ENCODE measurements at regions not wholly inside any gene's neighbourhood (a gene's known extent, or its start where the extent isn't known, plus 50 kb on each side); places are given as distances from the start of the nearest gene placed in this dataset.

DNA sequence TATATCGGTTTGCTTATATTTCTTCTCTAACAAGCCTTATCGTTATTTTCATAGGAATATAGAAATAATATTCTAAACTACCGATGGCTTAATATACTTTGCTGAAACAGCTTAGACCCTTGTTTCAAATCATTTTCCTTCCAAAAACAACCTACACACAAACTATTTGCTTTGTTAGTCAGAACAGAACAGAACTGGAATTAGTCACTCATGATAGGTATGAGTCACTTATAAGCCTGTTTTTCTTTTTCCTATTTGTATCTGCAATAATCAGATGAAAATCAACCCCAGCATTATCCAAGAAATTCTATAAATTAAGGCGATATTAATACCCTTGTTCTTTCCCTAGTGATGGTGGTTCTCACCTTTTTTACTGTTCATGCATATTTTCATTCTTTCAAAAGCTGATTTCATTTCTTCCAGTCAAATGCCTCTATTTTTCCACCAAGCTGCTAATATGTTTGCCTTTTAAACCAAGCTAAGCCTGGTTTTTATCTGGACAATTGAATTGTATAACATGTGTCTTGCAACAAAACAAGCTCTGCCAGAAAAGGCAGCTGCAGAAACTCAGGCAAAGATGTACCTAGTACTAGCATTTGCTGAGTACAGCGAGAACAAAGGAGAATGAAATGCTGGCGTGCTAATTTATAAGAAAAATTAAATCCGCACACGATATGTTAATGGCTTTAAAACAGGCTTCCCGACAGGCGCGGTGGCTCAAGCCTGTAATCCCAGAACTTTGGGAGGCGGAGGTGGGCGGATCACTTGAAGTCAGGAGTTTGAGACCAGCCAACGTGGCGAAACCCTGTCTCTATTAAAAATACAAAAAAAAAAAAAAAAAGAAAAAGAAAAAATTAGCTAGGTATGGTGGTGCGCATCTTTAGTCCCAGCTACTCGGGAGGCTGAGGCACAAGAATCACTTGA is 1418.2 kb downstream of the AACS start:
- DNase-seq: no peak

GRCh38 chr12:126487431-126487980 is 1422.3 kb downstream of the AACS start:
- DNase-seq: no peak

DNA sequence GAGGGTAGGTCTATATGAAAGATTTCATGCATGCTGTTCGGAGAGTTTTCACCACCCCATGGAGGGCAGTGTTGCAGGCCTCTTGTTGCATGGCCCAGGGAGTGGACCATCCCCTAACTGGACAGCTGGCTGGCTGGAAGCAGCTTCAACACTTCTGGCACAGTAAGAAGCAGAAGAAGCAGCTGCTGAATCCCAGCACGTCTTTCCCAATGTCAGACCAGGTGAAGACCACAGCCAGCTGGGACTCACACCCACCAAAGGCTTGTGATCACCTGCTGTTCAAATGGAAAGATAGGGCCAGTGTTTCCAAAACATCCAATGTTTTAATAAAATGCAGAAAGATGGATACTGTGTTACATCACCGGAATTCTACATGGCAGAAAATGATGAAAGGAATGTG is 1423.6 kb downstream of the AACS start:
- no peak for DNase-seq

- DNase-seq: no peak
Observed at GRCh38 chr12:126492181-126492580, 1426.9 kb downstream of the AACS start.

GRCh38 chr12:126493366-126494108 is 1428.3 kb downstream of the AACS start:
- DNase-seq: no peak

- DNase-seq: no peak
Observed at GRCh38 chr12:126496201-126496600, 1431.0 kb downstream of the AACS start.

DNA sequence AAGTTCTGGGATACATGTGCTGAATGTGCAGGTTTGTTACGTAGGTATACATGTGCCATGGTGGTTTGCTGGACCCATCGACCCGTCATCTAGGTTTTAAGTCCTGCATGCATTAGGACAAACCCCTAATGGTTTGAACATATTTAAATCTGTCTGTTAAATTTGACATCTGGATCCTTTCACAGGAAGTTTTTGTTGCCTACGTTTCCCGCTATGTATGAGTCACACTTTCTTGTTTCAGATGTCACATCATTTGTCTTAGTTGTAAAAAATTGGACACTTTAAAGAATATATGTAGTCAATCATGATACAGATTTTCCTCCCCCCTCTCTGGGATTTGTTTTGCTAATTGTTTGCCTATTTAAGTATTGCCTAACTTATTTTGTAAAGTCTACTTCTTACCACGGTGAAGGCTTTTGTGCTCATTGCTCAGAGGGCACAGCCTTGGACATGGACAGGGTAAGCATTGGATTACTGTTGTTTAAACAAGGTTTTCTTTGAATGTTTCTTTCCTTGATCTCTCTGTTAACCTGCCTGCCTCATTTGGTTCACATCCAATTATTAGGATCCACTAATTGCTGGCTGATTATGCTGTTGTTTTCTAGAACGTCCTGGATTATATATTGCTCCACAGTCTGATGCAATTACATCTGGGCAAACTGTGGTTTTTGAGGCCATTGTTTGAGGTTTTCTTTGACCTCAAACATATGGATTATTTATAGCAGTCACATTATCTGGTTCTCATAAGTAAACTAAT is 1441.4 kb downstream of the AACS start:
- no peak for DNase-seq

DNA sequence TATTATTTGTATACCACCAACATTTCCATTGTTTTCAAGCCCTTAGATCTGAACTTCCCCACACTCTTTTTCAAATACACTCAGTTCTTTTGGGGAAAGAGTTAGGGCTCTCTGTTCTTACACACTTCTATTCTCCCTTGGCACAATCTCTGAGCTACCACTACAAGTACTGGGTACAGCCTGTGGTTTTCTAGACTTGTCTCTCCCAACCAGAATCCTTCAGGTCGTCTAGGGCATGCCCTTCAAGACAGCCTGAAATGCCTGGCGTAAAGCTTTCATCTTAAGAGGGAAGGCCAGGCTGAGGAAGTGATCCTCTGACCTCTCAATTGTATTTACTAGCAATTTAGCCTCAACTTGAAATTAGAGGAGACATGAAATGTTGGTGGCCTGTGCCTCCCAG is 1442.0 kb downstream of the AACS start:
- DNase-seq: no peak

DNA sequence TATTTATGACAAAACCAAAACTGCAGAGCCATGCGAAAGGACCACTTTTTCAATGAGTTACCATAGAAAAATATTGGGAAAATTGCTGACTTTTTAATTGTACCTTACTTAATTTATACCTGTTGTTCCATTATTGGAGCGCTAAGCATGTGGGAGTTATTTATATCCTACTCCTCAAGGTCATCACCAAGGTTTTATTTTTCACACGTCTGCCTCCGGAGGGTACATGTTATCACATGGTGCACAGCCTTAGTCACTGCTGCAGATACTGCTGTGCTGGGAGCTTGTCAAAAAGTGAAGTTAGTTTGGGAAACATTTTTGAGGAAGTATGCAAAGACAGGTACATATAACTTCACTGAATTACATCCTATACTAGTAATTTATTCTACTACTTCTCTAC is 1444.3 kb downstream of the AACS start:
- no peak for DNase-seq

- no peak for DNase-seq
Observed at GRCh38 chr12:126510630-126511029, 1445.4 kb downstream of the AACS start.

DNA sequence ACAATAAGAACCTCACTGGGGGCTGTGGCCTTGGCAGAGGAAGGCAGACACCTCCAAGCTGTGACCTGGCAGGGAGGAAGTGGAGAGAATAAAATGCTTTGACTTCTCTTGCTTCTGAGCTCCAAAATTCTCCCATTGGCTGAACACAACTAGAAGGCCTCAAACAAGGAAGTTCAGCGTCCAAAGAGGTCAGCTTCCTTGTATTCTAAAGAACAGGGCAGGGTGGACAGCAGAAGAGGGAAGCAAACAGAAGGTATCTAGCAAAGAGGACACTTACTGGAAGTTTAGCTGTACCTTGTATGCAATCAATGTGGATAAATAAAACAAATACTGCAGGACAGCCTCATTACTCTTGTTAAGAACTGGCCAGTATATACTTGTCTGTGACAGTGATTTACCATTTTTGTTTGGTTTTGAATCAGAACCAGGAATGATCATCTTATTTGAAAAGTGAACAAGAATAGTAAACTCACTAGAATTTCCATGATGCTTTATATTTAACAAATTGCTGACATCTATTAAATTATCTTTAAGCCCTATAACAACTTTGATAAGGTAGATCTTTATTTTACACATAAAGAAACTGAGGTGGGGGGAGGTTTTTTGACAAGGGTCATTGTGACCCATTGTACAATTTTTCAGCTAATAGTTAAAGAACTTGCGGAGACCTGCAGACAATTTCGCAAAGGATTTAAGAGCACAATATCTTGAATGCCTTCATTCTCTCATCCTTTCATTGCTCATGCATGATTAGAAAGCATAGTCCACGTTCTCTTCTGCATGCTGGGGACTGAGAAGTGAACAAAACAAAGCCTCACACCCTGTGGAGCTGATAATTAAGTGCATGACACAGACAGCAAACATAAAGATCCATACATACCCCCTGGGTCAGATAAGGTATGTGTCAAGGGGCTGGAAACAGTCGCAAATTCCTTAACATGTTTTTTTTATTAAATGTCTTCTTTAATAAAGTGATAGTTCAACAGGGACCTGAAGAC is 1448.0 kb downstream of the AACS start:
- no peak for DNase-seq

GRCh38 chr12:126518596-126519200 is 1453.5 kb downstream of the AACS start:
- DNase-seq: no peak

GRCh38 chr12:126519833-126520232 is 1454.6 kb downstream of the AACS start:
- no peak for DNase-seq

DNA sequence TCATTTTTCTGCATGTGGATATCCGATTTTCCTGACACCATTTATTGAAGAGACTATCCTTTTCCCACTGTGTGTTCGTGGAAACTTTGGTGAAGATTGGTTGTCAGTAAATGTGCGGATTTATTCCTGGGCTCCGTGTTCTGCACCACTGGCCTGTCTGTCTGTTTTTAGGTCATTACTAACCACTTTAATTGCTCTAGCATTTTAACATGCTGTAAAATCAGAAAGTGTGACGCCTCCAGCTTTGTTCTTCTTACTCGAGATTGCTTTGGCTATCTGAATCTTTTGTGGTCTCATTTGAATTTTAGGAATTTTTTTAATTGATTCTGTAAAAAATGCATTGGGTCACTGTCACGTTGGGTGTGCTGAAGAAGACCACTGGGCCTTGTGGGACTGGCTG is 1458.7 kb downstream of the AACS start:
- DNase-seq: no peak

DNA sequence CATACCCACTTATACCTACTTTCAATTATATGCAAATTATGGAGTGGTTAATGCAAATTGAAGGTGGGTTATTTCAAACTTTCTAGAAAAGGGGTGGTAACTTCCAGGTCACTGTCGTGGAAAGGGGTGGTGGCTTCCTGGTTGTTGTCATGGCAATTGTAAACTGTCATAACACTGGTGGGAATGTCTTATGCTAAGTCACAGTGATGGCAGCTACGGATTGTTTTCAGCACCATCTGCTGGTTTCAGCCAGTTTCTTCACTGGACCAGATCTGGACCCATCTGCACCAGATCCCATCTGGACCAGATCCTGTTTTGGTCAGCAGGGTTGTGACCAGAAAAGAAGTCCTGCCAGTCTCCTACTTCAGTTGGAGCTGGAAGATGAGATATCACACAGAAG is 1469.3 kb downstream of the AACS start:
- DNase-seq: no peak

GRCh38 chr12:126534942-126535341 is 1469.7 kb downstream of the AACS start:
- no peak for DNase-seq

- DNase-seq: no peak
Observed at GRCh38 chr12:126535971-126536370, 1470.7 kb downstream of the AACS start.

DNA sequence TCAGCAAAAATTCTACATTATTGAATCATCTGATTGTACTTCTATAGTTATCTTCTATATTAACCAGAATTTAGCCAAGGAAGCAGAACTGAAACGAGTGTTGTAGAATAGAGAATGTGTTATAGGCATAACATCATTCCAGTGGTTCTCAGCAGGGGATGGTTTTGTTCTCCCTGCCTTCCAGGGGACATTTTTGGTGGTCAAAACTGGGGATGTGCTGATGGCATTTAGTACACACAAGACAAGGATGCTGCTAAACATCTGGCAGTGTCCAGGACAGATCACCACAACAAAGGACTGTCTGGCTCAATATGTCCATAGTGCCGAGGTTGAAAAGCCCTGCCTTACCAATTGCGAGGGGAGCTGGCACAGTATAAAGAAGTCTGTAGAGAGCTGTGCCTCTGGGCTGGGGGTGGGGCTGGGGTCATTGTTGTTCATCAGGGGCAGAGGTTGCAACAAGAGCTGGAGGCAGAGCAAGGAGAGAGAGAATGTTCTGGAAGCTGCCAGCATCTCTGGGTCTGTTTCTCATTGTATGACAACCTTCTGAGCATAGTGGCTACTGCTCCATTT is 1472.8 kb downstream of the AACS start:
- DNase-seq: no peak

DNA sequence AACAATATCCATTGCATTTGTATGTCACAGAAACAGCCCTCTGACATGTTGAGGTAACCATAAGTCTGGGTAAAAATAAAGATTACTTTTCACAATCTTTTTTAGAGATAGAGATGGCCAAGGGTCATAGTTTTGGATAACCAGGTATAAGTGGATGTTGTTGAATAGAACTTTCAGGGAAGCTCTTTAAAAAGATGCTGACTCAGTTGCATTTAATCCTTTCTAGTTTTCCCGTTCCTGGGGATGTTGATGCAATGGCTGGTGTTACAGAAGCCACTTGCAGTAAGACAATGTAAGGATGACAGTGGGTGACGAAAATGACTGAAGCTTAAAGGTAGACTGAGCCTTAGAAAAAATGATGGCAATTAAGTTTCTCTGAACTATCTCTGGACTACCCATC is 1473.7 kb downstream of the AACS start:
- no peak for DNase-seq

DNA sequence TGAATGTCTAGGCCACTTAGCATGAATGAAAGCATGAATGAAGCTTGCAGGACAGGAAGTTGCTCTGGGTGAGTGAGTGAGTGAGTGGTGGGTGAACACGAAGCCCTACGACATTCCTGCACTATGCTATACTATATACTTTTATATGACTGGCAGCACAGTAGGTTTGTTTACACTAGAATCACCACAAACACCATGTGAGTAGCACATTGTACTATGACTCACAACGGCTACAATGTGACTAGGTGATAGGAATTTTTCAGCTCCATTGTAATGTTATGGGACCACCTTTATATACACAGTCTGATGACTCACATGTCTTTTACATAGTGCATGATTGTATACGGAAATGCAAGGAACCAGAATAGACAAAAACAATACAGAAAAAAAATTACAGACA is 1480.2 kb downstream of the AACS start:
- no peak for DNase-seq

- no peak for DNase-seq
Observed at GRCh38 chr12:126547905-126548304, 1482.7 kb downstream of the AACS start.
